ENCODE measurements at regions not wholly inside any gene's neighbourhood (a gene's known extent, or its start where the extent isn't known, plus 50 kb on each side); places are given as distances from the start of the nearest gene placed in this dataset.

DNA sequence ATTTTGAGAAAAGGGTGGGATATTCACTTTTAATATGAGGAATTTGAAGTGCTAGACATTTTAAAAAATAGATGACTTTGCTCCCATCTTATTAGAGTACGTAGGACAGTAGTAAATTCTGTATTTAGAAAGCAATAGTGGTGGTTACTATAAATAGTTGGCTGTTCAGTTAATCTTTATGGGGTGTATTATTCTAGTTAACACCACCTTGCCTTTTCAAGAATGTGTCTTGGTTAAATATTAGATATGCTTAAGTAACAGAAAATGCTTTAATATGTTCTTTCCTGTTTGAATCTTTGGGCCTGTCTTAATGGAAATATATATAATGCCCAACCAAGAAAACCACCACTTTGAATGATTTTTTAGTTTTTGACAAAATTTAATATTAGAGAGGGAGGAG, 608.7 kb upstream of the FAM174A start:
- no peak for DNase-seq (ENCODE audit: low read depth)
- no peak overlapping the region for H3K4me3 ChIP-seq (ENCODE audit: control insufficient read depth, low read depth, low read length)
- TF ChIP-seq, protein P1, sequence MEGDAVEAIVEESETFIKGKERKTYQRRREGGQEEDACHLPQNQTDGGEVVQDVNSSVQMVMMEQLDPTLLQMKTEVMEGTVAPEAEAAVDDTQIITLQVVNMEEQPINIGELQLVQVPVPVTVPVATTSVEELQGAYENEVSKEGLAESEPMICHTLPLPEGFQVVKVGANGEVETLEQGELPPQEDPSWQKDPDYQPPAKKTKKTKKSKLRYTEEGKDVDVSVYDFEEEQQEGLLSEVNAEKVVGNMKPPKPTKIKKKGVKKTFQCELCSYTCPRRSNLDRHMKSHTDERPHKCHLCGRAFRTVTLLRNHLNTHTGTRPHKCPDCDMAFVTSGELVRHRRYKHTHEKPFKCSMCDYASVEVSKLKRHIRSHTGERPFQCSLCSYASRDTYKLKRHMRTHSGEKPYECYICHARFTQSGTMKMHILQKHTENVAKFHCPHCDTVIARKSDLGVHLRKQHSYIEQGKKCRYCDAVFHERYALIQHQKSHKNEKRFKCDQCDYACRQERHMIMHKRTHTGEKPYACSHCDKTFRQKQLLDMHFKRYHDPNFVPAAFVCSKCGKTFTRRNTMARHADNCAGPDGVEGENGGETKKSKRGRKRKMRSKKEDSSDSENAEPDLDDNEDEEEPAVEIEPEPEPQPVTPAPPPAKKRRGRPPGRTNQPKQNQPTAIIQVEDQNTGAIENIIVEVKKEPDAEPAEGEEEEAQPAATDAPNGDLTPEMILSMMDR (IDR thresholded peaks at IDR 0.05; ENCODE audit: control insufficient read depth, insufficient read depth, low read depth, low read length, missing control alignments) = no peak

DNA sequence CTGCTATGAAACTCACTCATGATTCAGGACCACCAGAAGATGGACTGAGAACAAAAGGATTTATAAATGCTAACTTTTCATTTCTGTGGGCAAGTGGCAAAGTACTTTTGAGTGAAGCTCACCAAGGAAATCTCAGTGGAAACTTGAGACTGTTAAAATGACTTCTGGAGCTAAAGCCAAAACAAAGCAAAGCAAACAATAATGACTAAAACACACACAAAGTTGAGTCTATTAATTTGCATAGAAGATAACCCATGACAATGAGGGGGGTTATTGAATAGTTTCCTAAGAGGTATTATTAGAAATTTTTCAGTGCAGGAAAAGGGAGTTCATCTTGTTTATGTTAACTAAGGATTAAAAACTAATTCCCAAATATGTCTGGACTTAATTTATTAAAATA, 612.8 kb upstream of the FAM174A start:
- H3K4me3 ChIP-seq (ENCODE audit: control insufficient read depth, low read depth, low read length) = no peak overlapping the region
- DNase-seq (ENCODE audit: low read depth) = no peak
- TF ChIP-seq, protein P1 (IDR thresholded peaks at IDR 0.05; ENCODE audit: control insufficient read depth, insufficient read depth, low read depth, low read length, missing control alignments) = no peak

DNA sequence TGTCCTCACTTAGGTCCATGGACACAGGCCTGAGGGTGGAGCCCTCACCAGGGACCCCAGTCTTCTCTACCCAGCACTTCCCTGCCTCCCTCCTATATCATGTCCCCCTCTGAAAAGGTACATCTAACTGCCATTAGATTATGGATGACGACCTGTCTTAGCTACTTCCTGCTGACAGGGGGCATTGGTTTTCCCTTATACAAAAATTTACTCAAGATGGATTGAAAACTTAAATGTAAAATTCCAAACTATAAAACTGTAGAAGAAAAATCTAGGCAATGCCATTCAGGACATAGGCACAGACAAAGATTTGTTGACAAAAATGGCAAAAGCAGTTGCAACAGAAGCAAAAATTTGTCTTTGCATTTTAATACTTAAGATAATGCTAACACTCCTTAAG, 623.2 kb upstream of the FAM174A start:
- TF ChIP-seq, protein P1 (IDR thresholded peaks at IDR 0.05; ENCODE audit: control insufficient read depth, insufficient read depth, low read depth, low read length, missing control alignments) = no peak
- no peak overlapping the region for H3K4me3 ChIP-seq (ENCODE audit: control insufficient read depth, low read depth, low read length)
- no peak for DNase-seq (ENCODE audit: low read depth)

DNA sequence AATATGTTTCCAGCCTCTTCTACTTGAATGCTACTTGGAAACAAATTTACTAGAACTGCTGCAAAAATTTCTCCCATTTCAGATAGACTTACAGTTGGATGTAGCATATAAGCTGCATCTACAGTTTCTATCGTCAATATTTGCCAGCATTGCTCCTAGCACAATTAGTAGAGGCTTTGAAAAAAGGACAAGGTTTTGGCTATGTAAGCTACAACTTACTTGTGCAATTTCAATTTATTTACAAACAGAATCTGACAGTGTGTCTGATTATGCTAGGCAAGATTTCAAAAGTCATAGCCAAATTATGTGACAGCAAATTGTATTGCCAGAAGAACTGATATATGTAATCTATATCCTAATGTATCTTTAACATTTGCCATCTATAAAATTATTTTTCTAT, 628.4 kb upstream of the FAM174A start:
- no peak overlapping the region for H3K4me3 ChIP-seq (ENCODE audit: control insufficient read depth, low read depth, low read length)
- TF ChIP-seq, protein P1 (IDR thresholded peaks at IDR 0.05; ENCODE audit: control insufficient read depth, insufficient read depth, low read depth, low read length, missing control alignments) = no peak
- DNase-seq (ENCODE audit: low read depth) = no peak

DNA sequence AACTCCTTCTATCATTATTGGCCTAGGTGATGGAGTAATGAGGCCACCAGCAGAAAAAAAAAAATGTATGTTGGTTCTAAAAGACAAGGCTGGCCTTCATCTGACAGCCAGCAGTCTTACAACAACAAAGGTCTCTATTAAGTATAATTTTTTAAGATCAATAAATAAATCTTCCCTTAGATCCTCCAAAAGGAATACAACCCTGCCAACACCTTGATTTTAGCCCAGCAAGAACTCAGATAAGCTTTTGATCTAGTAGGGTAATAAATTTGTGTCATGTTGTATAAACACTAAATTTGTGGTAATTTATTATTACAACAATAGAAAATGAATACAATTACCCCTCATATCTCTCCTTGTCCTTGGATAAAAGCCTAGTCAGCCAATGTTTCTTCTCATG, 633.2 kb upstream of the FAM174A start:
- H3K4me3 ChIP-seq (ENCODE audit: control insufficient read depth, low read depth, low read length) = no peak overlapping the region
- TF ChIP-seq, protein P1 (IDR thresholded peaks at IDR 0.05; ENCODE audit: control insufficient read depth, insufficient read depth, low read depth, low read length, missing control alignments) = no peak
- DNase-seq (ENCODE audit: low read depth) = no peak

DNA sequence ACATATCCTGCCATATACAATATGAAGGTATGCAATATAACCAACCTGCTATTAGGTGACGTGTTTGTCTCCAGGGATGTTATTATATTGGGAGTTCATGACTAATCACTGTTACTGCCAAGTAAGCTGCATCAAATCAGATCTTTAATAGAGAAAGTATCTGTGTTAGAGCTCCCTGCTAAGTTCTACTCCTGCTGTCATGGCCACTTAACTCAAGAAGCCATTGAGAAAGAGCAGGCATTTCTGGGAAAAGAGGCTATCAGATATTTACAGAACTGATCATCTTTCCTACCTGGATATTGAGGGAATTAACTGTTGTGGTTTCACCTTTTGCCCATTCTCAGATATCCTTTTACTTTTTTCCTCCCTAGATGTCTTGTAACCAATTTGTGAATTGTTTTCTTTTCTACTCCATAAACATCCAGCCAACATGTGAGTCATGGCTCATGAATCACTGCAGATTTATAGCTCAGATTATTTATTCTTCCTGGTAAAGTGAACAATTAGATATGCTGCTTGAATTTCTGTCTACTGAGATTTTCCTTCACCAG, 634.8 kb upstream of the FAM174A start:
- no peak overlapping the region for H3K4me3 ChIP-seq (ENCODE audit: control insufficient read depth, low read depth, low read length)
- TF ChIP-seq, protein P1 (IDR thresholded peaks at IDR 0.05; ENCODE audit: control insufficient read depth, insufficient read depth, low read depth, low read length, missing control alignments) = no peak
- DNase-seq (ENCODE audit: low read depth) = no peak
